ENCODE measurements at regions not wholly inside any gene's neighbourhood (a gene's known extent, or its start where the extent isn't known, plus 50 kb on each side); places are given as distances from the start of the nearest gene placed in this dataset.

- H3K9me3 ChIP-seq = no peaks in the 10 kb centered on the region
- H3K36me3 ChIP-seq = no peaks in the 10 kb centered on the region
- TF ChIP-seq CTCF (IDR thresholded peaks at IDR 0.05) = no peak
- H3K4me3 ChIP-seq (ENCODE audit: low read depth in 1 of 2, low read length in 1 of 2) = no peak overlapping the region
- H3K27ac ChIP-seq = no peak overlapping the region
- H3K27me3 ChIP-seq = no peaks in the 10 kb centered on the region
- peaks cover 0 to 4% of the 10 kb centered on the region in 2 experiments for H3K4me1 ChIP-seq (ENCODE audit: control insufficient read depth in 1 of 2, insufficient read depth in 1 of 2, low read depth in 1 of 2, low read length in 1 of 2)
Observed at GRCh38 chr10:47237316-47238260, 62.4 kb upstream of the GDF10 start.

GRCh38 chr10:47238331-47239095, 61.5 kb upstream of the GDF10 start:
- no peak for TF ChIP-seq CTCF (IDR thresholded peaks at IDR 0.05)
- H3K4me1 ChIP-seq (ENCODE audit: control insufficient read depth in 1 of 2, insufficient read depth in 1 of 2, low read depth in 1 of 2, low read length in 1 of 2) = peaks cover 3 to 11% of the 10 kb centered on the region in 2 experiments

GRCh38 chr10:47239211-47239610, 60.8 kb upstream of the GDF10 start:
- Histone ChIP-seq H3K27ac (no peak overlapping the region), H3K4me3 (ENCODE audit: low read depth in 1 of 2, low read length in 1 of 2) (no peak overlapping the region), H3K4me1 (ENCODE audit: control insufficient read depth in 1 of 2, insufficient read depth in 1 of 2, low read depth in 1 of 2, low read length in 1 of 2) (peaks cover 10 to 18% of the 10 kb centered on the region in 2 experiments), H3K9me3 (no peaks in the 10 kb centered on the region), H3K27me3 (no peaks in the 10 kb centered on the region), H3K36me3 (no peaks in the 10 kb centered on the region)
- no peak for TF ChIP-seq CTCF (IDR thresholded peaks at IDR 0.05)

More at GRCh38 chr10:47238331-47239095, 61.5 kb upstream of the GDF10 start:
- no peak overlapping the region for H3K4me3 ChIP-seq (ENCODE audit: low read depth in 1 of 2, low read length in 1 of 2)
- no peaks in the 10 kb centered on the region for H3K9me3 ChIP-seq
- no peaks in the 10 kb centered on the region for H3K27me3 ChIP-seq
- no peaks in the 10 kb centered on the region for H3K36me3 ChIP-seq
- no peak overlapping the region for H3K27ac ChIP-seq

GRCh38 chr10:47240173-47240572, 59.8 kb upstream of the GDF10 start:
- Histone ChIP-seq H3K27ac (no peak overlapping the region), H3K27me3 (no peaks in the 10 kb centered on the region), H3K9me3 (no peaks in the 10 kb centered on the region), H3K4me3 (ENCODE audit: low read depth in 1 of 2, low read length in 1 of 2) (no peak overlapping the region), H3K36me3 (no peaks in the 10 kb centered on the region), H3K4me1 (ENCODE audit: control insufficient read depth in 1 of 2, insufficient read depth in 1 of 2, low read depth in 1 of 2, low read length in 1 of 2) (peaks cover 15 to 25% of the 10 kb centered on the region in 2 experiments)
- no peak for TF ChIP-seq CTCF (IDR thresholded peaks at IDR 0.05)

- Histone ChIP-seq H3K4me1 (ENCODE audit: control insufficient read depth in 1 of 2, insufficient read depth in 1 of 2, low read depth in 1 of 2, low read length in 1 of 2) (peaks cover 15 to 25% of the 10 kb centered on the region in 2 experiments), H3K36me3 (no peaks in the 10 kb centered on the region), H3K9me3 (no peaks in the 10 kb centered on the region), H3K27ac (no peak overlapping the region), H3K4me3 (ENCODE audit: low read depth in 1 of 2, low read length in 1 of 2) (no peak overlapping the region), H3K27me3 (no peaks in the 10 kb centered on the region)
- no peak for TF ChIP-seq CTCF (IDR thresholded peaks at IDR 0.05)
Observed at GRCh38 chr10:47241256-47241655, 58.7 kb upstream of the GDF10 start.
